GM12878 (cell line): ENCODE measurements at regions not wholly inside any gene's neighbourhood (a gene's known extent, or its start where the extent isn't known, plus 50 kb on each side); places are given as distances from the start of the nearest gene placed in this dataset.

Experiments used
- ATAC-seq: fragments of 200-7000 bp; cut with Tn5 transposase; 3 replicates; pipeline ENCODE4 v1.9.1; 2020; ENCODE audit warnings: mild to moderate bottlenecking, moderate library complexity
- BruUV-seq: library from RNA; stranded (reverse); fragments of 400-500 nt; replicated peaks from 2 replicates; lab custom pipeline; 2021; lab: Mats Ljungman, UMichigan
- CTCF ChIA-PET: fragments of 300-600 bp; sonication (Branson Sonifier 250); formaldehyde crosslinking; extraction: SDS; loops from one replicate; lab custom pipeline; 2021; ENCODE audit warnings: inconsistent platforms; lab: Yijun Ruan, JAX
- POLR2A ChIA-PET: fragments of 350-600 bp; formaldehyde crosslinking; extraction: SDS; loops from one replicate; lab custom pipeline; 2021; ENCODE audit warnings: inconsistent platforms; lab: Charles Lee
- RAD21 ChIA-PET: fragments of 300-600 bp; sonication (Branson Sonifier 250); formaldehyde crosslinking; loops from one replicate; lab custom pipeline; 2023; ENCODE audit warnings: antibody characterized with exemption; ENCODE audit not compliant: unreplicated experiment; lab: Charles Lee
- SMC1A ChIA-PET: fragments of 300-600 bp; sonication (Branson Sonifier 250); formaldehyde crosslinking; loops from one replicate; lab custom pipeline; 2023; ENCODE audit not compliant: unreplicated experiment, uncharacterized antibody; lab: Charles Lee
- DNase-seq: peaks from one replicate; pipeline ENCODE4 v3.0.0-alpha.2; 2011; ENCODE audit warnings: low read depth, low spot score
- FAIRE-seq: peaks from 3 replicates; lab custom pipeline; 2011; peaks lifted over from hg19 to GRCh38; lab: Jason Lieb, UNC
- H2AFZ ChIP-seq: 2 replicates; pipeline ENCODE4 v1.6.0; 2011; ENCODE audit warnings: low read depth, low read length, control low read depth; ENCODE audit not compliant: control insufficient read depth
- H3K27ac ChIP-seq: 2 replicates; pipeline ENCODE4 v1.5.1; 2011; ENCODE audit warnings: control low read depth; ENCODE audit not compliant: control insufficient read depth, insufficient read depth
- H3K27me3 ChIP-seq, 2 experiments: replicated peaks in 1 of 2; 2 replicates each; pipeline versions ENCODE4 v1.6.0 to v1.6.1; 2011; ENCODE audit warnings: low read length in 1 of 2; ENCODE audit not compliant: control insufficient read depth in 2 of 2, insufficient read depth in 2 of 2
- H3K36me3 ChIP-seq, 2 experiments: 2 replicates each; pipeline ENCODE4 v1.5.1; 2011; ENCODE audit warnings: low read length in 1 of 2; ENCODE audit not compliant: control insufficient read depth in 2 of 2, insufficient read depth in 2 of 2
- H3K4me1 ChIP-seq: 2 replicates; pipeline ENCODE4 v1.6.1; 2011; ENCODE audit warnings: mild to moderate bottlenecking, low read length, moderate library complexity, mixed read lengths; ENCODE audit not compliant: control insufficient read depth, insufficient read depth
- H3K4me2 ChIP-seq: 2 replicates; pipeline ENCODE4 v1.6.0; 2011; ENCODE audit warnings: control low read depth; ENCODE audit not compliant: control insufficient read depth, insufficient read depth
- H3K4me3 ChIP-seq: fragments of 200-600 bp; sonication (generic); 2 replicates; pipeline ENCODE4 v1.5.1; 2016
- H3K79me2 ChIP-seq: 2 replicates; pipeline ENCODE4 v1.6.0; 2011; ENCODE audit warnings: low read length; ENCODE audit not compliant: control insufficient read depth, insufficient read depth
- H3K9ac ChIP-seq: 2 replicates; pipeline ENCODE4 v1.8.0; 2011; ENCODE audit warnings: low read length, control low read depth, mixed read lengths; ENCODE audit not compliant: control insufficient read depth, insufficient read depth
- H3K9me3 ChIP-seq: replicated peaks from 3 replicates; pipeline ENCODE4 v1.5.1; 2011; ENCODE audit warnings: mild to moderate bottlenecking, low read length; ENCODE audit not compliant: control insufficient read depth, insufficient read depth
- H4K20me1 ChIP-seq: 2 replicates; pipeline ENCODE4 v1.6.0; 2011; ENCODE audit not compliant: control insufficient read depth, insufficient read depth
- BCL3 ChIP-seq: IDR thresholded peaks from 2 replicates; pipeline ENCODE4 v1.6.1; 2011; ENCODE audit warnings: borderline replicate concordance, low read depth, mild to moderate bottlenecking, moderate library complexity, low read length; ENCODE audit not compliant: insufficient read depth, poor library complexity, severe bottlenecking
- CHD1 ChIP-seq: IDR thresholded peaks from 2 replicates; pipeline ENCODE4 v1.6.1; 2012; ENCODE audit warnings: low read depth, low read length, improper control_type of control experiment
- CTCF ChIP-seq, 3 experiments: IDR thresholded peaks in 2 of 3; conservative IDR thresholded peaks in 1 of 3; 2 replicates each; pipeline ENCODE4 v1.5.1; 2011; ENCODE audit warnings: low read depth in 3 of 3, low read length in 3 of 3, mild to moderate bottlenecking in 3 of 3, control low read depth in 2 of 3, moderate library complexity in 2 of 3, inconsistent platforms in 1 of 3, mixed read lengths in 1 of 3; ENCODE audit not compliant: control insufficient read depth in 2 of 3, insufficient read depth in 1 of 3; ENCODE audit errors: extremely low read depth in 1 of 3
- POLR2AphosphoS5 ChIP-seq: IDR thresholded peaks from 2 replicates; pipeline ENCODE4 v1.6.1; 2011; ENCODE audit warnings: mild to moderate bottlenecking, low read length, inconsistent platforms
- RAD51 ChIP-seq: fragments of 450-650 bp; IDR thresholded peaks from 2 replicates; pipeline ENCODE4 v1.6.1; 2016; ENCODE audit warnings: moderate library complexity, mild to moderate bottlenecking, inconsistent platforms
- WGBS: methylation state at CpG from one replicate; pipeline ENCODE4 v1.1.6; 2016; ENCODE audit warnings: low lambda C conversion rate; ENCODE audit not compliant: insufficient replicate concordance, insufficient coverage; ENCODE audit errors: missing lambda C conversion rate; 5-methylcytosine and 5-hydroxymethylcytosine counted together
- in situ Hi-C: fragments of 300-500 bp; cut with MboI; formaldehyde crosslinking; loops from 9 replicates; pipeline ENCODE4 v1.14.3; 2018; ENCODE audit warnings: mixed read lengths
- intact Hi-C: fragments of 100-400 bp; cut with micrococcal nuclease; formaldehyde crosslinking; loops from one replicate; pipeline ENCODE4 v1.14.2; 2022; ENCODE audit not compliant: unreplicated experiment

GRCh38 chr17:22692806-22693171 is 1000.5 kb downstream of the KCNJ18 start:
- intact Hi-C loops = no loop called here
- ATAC-seq = no peak
- no peak overlapping the region for H3K9ac ChIP-seq
- no peaks in the 10 kb centered on the region; the same call in 2 of the 3 replicates for H3K9me3 ChIP-seq
- TF ChIP-seq BCL3 = no peak
- no peak for TF ChIP-seq RAD51
- TF ChIP-seq POLR2AphosphoS5 = no peak
- ChIA-PET POLR2A (no interaction called here), SMC1A (no interaction called here), CTCF (no interaction called here), RAD21 (no interaction called here)
- no peaks in the 10 kb centered on the region for H4K20me1 ChIP-seq
- WGBS = 51% methylated on average over 11 of the region's 11 CpGs
- H3K79me2 ChIP-seq = no peaks in the 10 kb centered on the region
- no peak for FAIRE-seq
- BruUV-seq = no TSS peak
- DNase-seq = no peak
- H3K4me3 ChIP-seq = no peak overlapping the region
- H3K27me3 ChIP-seq = no peaks in the 10 kb centered on the region
- no peaks in the 10 kb centered on the region for H3K4me1 ChIP-seq
- H2AFZ ChIP-seq = no peak overlapping the region
- in situ Hi-C loops = no loop called here
- H3K27ac ChIP-seq = no peak overlapping the region
- no peak overlapping the region for H3K4me2 ChIP-seq
- no peaks in the 10 kb centered on the region for H3K36me3 ChIP-seq

- CTCF ChIA-PET = no interaction called here
Measured at GRCh38 chr17:22694362-22695227, 1002.3 kb downstream of the KCNJ18 start.

More at GRCh38 chr17:22694362-22695227, 1002.3 kb downstream of the KCNJ18 start:
- no peaks in the 10 kb centered on the region for H4K20me1 ChIP-seq
- POLR2A ChIA-PET = no interaction called here
- intact Hi-C loops = no loop called here
- TF ChIP-seq CHD1 (no peak), CTCF (IDR thresholded peaks at IDR 0.05 in 2 of 3, conservative IDR thresholded peaks at IDR 0.05 in 1 of 3; ENCODE audit: control insufficient read depth in 2 of 3, extremely low read depth in 1 of 3, insufficient read depth in 1 of 3, low read depth in 3 of 3, low read length in 3 of 3) (peak in 2 of 3 experiments; percentile 6 to 43; a peak in 1 of 6 replicates)
- H3K36me3 ChIP-seq = no peaks in the 10 kb centered on the region
- RAD21 ChIA-PET = no interaction called here
- H3K9ac ChIP-seq = no peak overlapping the region
- no peaks in the 10 kb centered on the region for H3K79me2 ChIP-seq
- no peak for FAIRE-seq
- no peaks in the 10 kb centered on the region; the same call in 2 of the 3 replicates for H3K9me3 ChIP-seq
- H3K27me3 ChIP-seq = no peaks in the 10 kb centered on the region
- 69% methylated on average over 29 of the region's 33 CpGs for WGBS
- no peak overlapping the region for H3K27ac ChIP-seq
- in situ Hi-C loops = no loop called here
- ATAC-seq = no peak
- no peak for DNase-seq
- H2AFZ ChIP-seq = no peak overlapping the region
- SMC1A ChIA-PET = no interaction called here
- H3K4me1 ChIP-seq = no peaks in the 10 kb centered on the region
- no peak overlapping the region for H3K4me3 ChIP-seq
- no TSS peak for BruUV-seq
- no peak overlapping the region for H3K4me2 ChIP-seq
